ENCODE measurements at regions not wholly inside any gene's neighbourhood (a gene's known extent, or its start where the extent isn't known, plus 50 kb on each side); places are given as distances from the start of the nearest gene placed in this dataset.

DNA sequence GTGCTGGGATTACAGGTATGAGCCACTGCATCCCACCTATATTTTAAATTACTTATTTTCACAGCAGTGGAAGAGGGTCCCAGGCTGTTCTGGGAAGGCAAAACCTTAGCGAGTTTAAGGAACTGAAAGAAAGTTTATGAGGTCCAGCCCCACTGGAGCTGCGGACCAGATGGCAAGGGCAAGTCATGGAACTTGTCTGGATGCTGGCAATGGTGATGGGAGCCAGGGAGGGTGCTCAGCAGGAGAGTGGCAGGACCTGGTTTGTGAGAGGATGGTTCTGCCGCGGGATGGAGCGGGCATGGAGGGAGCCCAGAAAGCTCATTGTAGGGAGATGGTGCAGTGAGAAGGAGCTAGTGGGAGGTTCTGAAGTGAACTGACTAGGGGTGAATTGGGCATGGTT is 50.6 kb upstream of the SLC45A1 start:
- H3K9me3 ChIP-seq = no peaks in the 10 kb centered on the region
- H3K4me1 ChIP-seq = peaks cover 0 to 4% (median 0%) of the 10 kb centered on the region in 9 donors
- no peaks in the 10 kb centered on the region for H3K36me3 ChIP-seq
- H3K4me3 ChIP-seq = no peak overlapping the region
- H3K27me3 ChIP-seq = peaks cover 0 to 3% (median 0%) of the 10 kb centered on the region in 7 donors
- DNase-seq (no peak), ATAC-seq (no peak)
- intact Hi-C loops (cut with DNase I) = no loop called here
- no peak overlapping the region for H3K27ac ChIP-seq
- WGBS, 2 donors = 53 to 62% methylated on average over 5 of the region's 5 CpGs
- TF ChIP-seq, protein P1, sequence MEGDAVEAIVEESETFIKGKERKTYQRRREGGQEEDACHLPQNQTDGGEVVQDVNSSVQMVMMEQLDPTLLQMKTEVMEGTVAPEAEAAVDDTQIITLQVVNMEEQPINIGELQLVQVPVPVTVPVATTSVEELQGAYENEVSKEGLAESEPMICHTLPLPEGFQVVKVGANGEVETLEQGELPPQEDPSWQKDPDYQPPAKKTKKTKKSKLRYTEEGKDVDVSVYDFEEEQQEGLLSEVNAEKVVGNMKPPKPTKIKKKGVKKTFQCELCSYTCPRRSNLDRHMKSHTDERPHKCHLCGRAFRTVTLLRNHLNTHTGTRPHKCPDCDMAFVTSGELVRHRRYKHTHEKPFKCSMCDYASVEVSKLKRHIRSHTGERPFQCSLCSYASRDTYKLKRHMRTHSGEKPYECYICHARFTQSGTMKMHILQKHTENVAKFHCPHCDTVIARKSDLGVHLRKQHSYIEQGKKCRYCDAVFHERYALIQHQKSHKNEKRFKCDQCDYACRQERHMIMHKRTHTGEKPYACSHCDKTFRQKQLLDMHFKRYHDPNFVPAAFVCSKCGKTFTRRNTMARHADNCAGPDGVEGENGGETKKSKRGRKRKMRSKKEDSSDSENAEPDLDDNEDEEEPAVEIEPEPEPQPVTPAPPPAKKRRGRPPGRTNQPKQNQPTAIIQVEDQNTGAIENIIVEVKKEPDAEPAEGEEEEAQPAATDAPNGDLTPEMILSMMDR (IDR thresholded peaks at IDR 0.05) = no peak

DNA sequence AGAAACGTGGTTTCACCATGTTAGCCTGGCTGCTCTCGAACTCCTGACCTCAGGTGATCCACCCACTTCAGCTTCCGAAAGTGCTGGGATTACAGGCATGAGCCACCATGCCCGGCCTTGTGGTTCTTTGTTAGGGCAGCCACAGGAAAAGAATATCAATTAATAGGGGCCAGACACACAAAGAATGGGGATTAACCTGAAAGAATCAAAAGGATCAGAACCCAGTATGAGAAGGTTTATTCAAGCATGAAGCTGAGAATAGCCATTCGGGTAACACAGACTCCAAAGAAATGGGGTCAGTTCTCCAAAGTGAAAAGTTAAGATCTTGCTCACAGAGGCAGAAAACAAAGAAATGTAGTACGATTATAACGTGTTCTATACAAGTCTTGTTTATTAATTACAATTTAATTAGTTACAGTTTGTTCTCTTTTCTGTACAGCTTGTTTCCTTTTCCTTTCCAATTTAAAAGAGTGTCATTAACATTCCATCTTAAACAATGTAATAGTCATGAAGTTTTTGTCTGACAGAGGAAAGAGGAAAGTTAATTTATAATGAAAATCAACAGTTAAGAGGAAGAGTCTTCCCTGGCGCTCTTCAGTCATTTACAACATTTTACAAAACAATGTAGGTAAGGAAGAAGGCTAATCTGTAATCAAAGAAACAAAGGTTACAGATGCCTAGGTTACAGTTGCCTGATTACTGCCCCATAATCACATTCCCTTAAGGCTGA is 51.3 kb upstream of the SLC45A1 start:
- Histone ChIP-seq H3K36me3 (no peaks in the 10 kb centered on the region), H3K4me1 (peaks cover 0 to 4% (median 0%) of the 10 kb centered on the region in 9 donors), H3K27me3 (peaks cover 0 to 3% (median 0%) of the 10 kb centered on the region in 7 donors), H3K9me3 (no peaks in the 10 kb centered on the region), H3K27ac (peak overlapping the region in 1 of 10 donors; percentile 12), H3K4me3 (no peak overlapping the region)
- DNase-seq (no peak), ATAC-seq (peak in 1 of 8 donors; percentile 35)
- TF ChIP-seq, protein P1 (IDR thresholded peaks at IDR 0.05) = no peak
- 47 to 63% methylated on average over 8 of the region's 8 CpGs for WGBS, 2 donors
- intact Hi-C loops (cut with DNase I) = no loop called here

DNA sequence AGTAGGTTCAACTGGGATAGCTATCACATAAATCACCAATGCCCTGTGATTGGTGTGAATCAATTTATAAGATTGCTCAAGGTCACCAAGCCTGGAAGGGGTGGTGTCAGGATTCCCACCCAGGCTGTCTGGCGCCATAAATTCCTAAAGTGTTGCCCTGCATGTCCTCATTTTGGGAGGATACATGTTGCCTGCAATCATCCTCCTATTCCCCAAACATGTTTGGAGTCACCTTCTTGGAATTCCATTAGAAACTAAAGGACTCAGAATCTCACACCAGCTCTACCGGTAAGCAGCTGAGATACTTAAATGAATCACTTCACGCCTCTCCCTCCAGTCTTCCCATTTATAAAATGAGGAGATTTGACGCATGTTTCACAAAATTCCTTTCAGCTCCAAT is 54.1 kb upstream of the SLC45A1 start:
- ATAC-seq = no peak
- TF ChIP-seq, protein P1 (IDR thresholded peaks at IDR 0.05) = no peak
- Histone ChIP-seq H3K9me3 (no peaks in the 10 kb centered on the region), H3K27ac (no peak overlapping the region), H3K36me3 (no peaks in the 10 kb centered on the region), H3K27me3 (peaks cover 0 to 4% (median 0%) of the 10 kb centered on the region in 7 donors), H3K4me1 (peaks cover 0 to 8% (median 0%) of the 10 kb centered on the region in 9 donors), H3K4me3 (no peak overlapping the region)
- DNase-seq = no peak
- intact Hi-C loops (cut with DNase I) = no loop called here
- 88 to 89% methylated on average over 4 of the region's 4 CpGs for WGBS, 2 donors

DNA sequence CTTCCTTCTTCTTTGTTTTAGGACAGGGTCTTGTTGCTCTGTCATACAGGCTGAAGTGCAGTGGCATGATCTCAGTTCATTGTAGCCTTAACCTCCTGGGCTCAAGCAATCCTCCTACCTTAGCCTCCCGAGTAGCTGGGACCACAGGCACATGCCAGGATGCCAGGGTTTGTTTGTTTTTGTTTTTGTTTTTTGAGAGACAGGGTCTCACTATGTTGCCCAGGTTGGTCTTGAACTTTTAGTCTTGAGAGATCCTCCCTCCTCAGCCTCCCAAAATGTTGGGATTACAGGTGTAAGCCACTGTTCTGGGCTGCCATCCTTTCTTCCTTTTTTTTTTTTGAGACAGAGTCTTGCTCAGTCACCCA is 56.5 kb upstream of the SLC45A1 start:
- DNase-seq (no peak), ATAC-seq (no peak)
- Histone ChIP-seq H3K9me3 (no peaks in the 10 kb centered on the region), H3K27me3 (peaks cover 0 to 4% (median 0%) of the 10 kb centered on the region in 7 donors), H3K4me3 (no peak overlapping the region), H3K27ac (no peak overlapping the region), H3K36me3 (no peaks in the 10 kb centered on the region), H3K4me1 (peaks cover 0 to 7% (median 0%) of the 10 kb centered on the region in 9 donors)
- intact Hi-C loops (cut with DNase I) = no loop called here
- TF ChIP-seq, protein P1 (IDR thresholded peaks at IDR 0.05) = no peak
- WGBS, 2 donors = 73 to 83% methylated on average over 1 of the region's 1 CpG
